SK-N-MC (cell line): ENCODE measurements at regions not wholly inside any gene's neighbourhood (a gene's known extent, or its start where the extent isn't known, plus 50 kb on each side); places are given as distances from the start of the nearest gene placed in this dataset.

Experiments used
- EZH2 ChIP-seq: fragments of 200-600 bp; sonication (generic); IDR thresholded peaks from one replicate; pipeline ENCODE4 v1.6.1; 2017; ENCODE audit warnings: antibody characterized with exemption
- FOXP2 ChIP-seq: optimal IDR thresholded peaks from 2 replicates; pipeline ENCODE3; 2011; ENCODE audit warnings: mild to moderate bottlenecking, moderate library complexity; ENCODE audit not compliant: insufficient read depth; ENCODE audit errors: extremely low read length, control extremely low read depth
- POLR2AphosphoS5 ChIP-seq: IDR thresholded peaks from 2 replicates; pipeline ENCODE4 v1.6.1; 2012; ENCODE audit warnings: mild to moderate bottlenecking, low read depth, low read length, borderline replicate concordance

GRCh38 chr18:38900445-38900844 is 1334.8 kb upstream of the CELF4 start:
- TF ChIP-seq POLR2AphosphoS5 (no peak), EZH2 (no peak), FOXP2 (no peak)
